K562 (cell line): ENCODE measurements at regions not wholly inside any gene's neighbourhood (a gene's known extent, or its start where the extent isn't known, plus 50 kb on each side); places are given as distances from the start of the nearest gene placed in this dataset.
A peak's percentile ranks its signal among the peaks of the same experiment; 100 is the strongest.

ENCODE experiments used
- ATAC-seq: fragments of 200-7000 bp; cut with Tn5 transposase; 3 replicates; pipeline ENCODE4 v1.9.1; 2020; ENCODE audit warnings: moderate library complexity
- BruUV-seq: library from RNA; stranded (reverse); fragments of 400-500 nt; replicated peaks from 2 replicates; lab custom pipeline; 2021; lab: Mats Ljungman, UMichigan
- CTCF ChIA-PET: fragments of 300-600 bp; formaldehyde crosslinking; extraction: SDS; loops from one replicate; lab custom pipeline; 2021; ENCODE audit warnings: low intra/inter-chr PET ratio; lab: Yijun Ruan, JAX
- POLR2A ChIA-PET: fragments of 300-600, 350-650 bp; sonication (Branson Sonifier 250); formaldehyde crosslinking; extraction: SDS; loops from one replicate; lab custom pipeline; 2021; ENCODE audit warnings: antibody characterized with exemption, inconsistent platforms; lab: Yijun Ruan, JAX
- DNase-seq, 4 experiments: peaks; one replicate each; pipeline versions ENCODE4 v3.0.0 to v3.0.0-alpha.2; 2011 to 2018; ENCODE audit warnings: low spot score in 3 of 4, mixed read lengths in 3 of 4; ENCODE audit errors: extremely low read depth in 1 of 4
- FAIRE-seq: peaks from 2 replicates; lab custom pipeline; 2011; peaks lifted over from hg19 to GRCh38; lab: Jason Lieb, UNC
- H2AFZ ChIP-seq: 2 replicates; pipeline ENCODE4 v1.6.0; 2011; ENCODE audit warnings: low read depth, low read length, control low read depth, inconsistent platforms
- H3K27ac ChIP-seq: fragments of 200-600 bp; 3 replicates; pipeline ENCODE4 v1.8.0; 2011; ENCODE audit warnings: low read depth, mild to moderate bottlenecking, control low read depth, inconsistent platforms, low read length, moderate library complexity, mixed read lengths; ENCODE audit errors: extremely low read depth
- H3K27me3 ChIP-seq, 2 experiments: fragments of 300-600 bp in 1 of 2; 2 replicates in 1 of 2; 3 replicates in 1 of 2; pipeline versions ENCODE4 v1.6.0 to v1.8.0; 2011; ENCODE audit warnings: inconsistent platforms in 2 of 2, low read length in 2 of 2, mild to moderate bottlenecking in 1 of 2, mixed read lengths in 1 of 2, moderate library complexity in 1 of 2; ENCODE audit not compliant: control insufficient read depth in 2 of 2, insufficient read depth in 2 of 2
- H3K36me3 ChIP-seq: fragments of 300-600 bp; 3 replicates; pipeline ENCODE4 v1.8.0; 2011; ENCODE audit warnings: mild to moderate bottlenecking, low read length, inconsistent platforms; ENCODE audit not compliant: control insufficient read depth, insufficient read depth
- H3K4me1 ChIP-seq, 2 experiments: fragments of 200-600 bp in 1 of 2; replicated peaks in 1 of 2; 2 replicates in 1 of 2; 3 replicates in 1 of 2; pipeline versions ENCODE4 v1.5.1 to v1.8.0; 2011; ENCODE audit warnings: inconsistent platforms in 2 of 2, low read length in 2 of 2, mild to moderate bottlenecking in 1 of 2, mixed read lengths in 1 of 2, moderate library complexity in 1 of 2; ENCODE audit not compliant: control insufficient read depth in 2 of 2, insufficient read depth in 2 of 2
- H3K4me2 ChIP-seq: 2 replicates; pipeline ENCODE4 v1.6.1; 2011; ENCODE audit warnings: low read length, control low read depth, inconsistent platforms, mixed read lengths; ENCODE audit not compliant: insufficient read depth
- H3K4me3 ChIP-seq: fragments of 200-600 bp; sonication (generic), shearing (Covaris generic); 2 replicates; pipeline ENCODE4 v1.5.1; 2016; ENCODE audit warnings: control low read depth, inconsistent platforms
- H3K79me2 ChIP-seq: fragments of 200-600 bp; 3 replicates; pipeline ENCODE4 v1.8.0; 2011; ENCODE audit warnings: low read length, inconsistent platforms; ENCODE audit not compliant: control insufficient read depth, insufficient read depth
- H3K9ac ChIP-seq, 2 experiments: 2 replicates each; pipeline versions ENCODE4 v1.6.0 to v1.6.1; 2011; ENCODE audit warnings: low read depth in 2 of 2, low read length in 2 of 2, control low read depth in 1 of 2, inconsistent platforms in 1 of 2, mild to moderate bottlenecking in 1 of 2, mixed read lengths in 1 of 2; ENCODE audit not compliant: insufficient read depth in 1 of 2
- H3K9me1 ChIP-seq: one replicate; pipeline ENCODE4 v1.6.0; 2011; ENCODE audit warnings: inconsistent platforms, mild to moderate bottlenecking, low read length, moderate library complexity; ENCODE audit not compliant: control insufficient read depth, insufficient read depth
- H3K9me3 ChIP-seq: replicated peaks from 2 replicates; pipeline ENCODE4 v1.5.1; 2011; ENCODE audit warnings: low read depth, low read length, inconsistent platforms; ENCODE audit not compliant: control insufficient read depth, insufficient read depth
- H4K20me1 ChIP-seq: replicated peaks from 2 replicates; pipeline ENCODE4 v1.6.1; 2011; ENCODE audit warnings: low read length, inconsistent platforms, mixed read lengths; ENCODE audit not compliant: control insufficient read depth, insufficient read depth
- CHD2 ChIP-seq: IDR thresholded peaks from 2 replicates; pipeline ENCODE4 v1.6.1; 2011; ENCODE audit warnings: low read depth, low read length
- SETDB1 ChIP-seq: IDR thresholded peaks from one replicate; pipeline ENCODE4 v1.6.1; 2012; ENCODE audit warnings: low read length, control low read depth, inconsistent platforms
- SOX6 ChIP-seq: fragments of 450-650 bp; IDR thresholded peaks from 2 replicates; pipeline ENCODE4 v1.6.1; 2014; ENCODE audit warnings: mild to moderate bottlenecking
- U2AF2 ChIP-seq: fragments of 200-400 bp; formaldehyde crosslinking; optimal IDR thresholded peaks from 2 replicates; pipeline ENCODE3; 2017; ENCODE audit warnings: low read depth, mild to moderate bottlenecking, low read length
- ZNF146 ChIP-seq: IDR thresholded peaks from one replicate; pipeline ENCODE4 v1.6.1; 2018; ENCODE audit warnings: missing compliant biosample characterization; ENCODE audit not compliant: unreplicated experiment
- WGBS: fragments of 100-300 bp; shearing (Covaris generic); methylation state at CpG from one replicate; pipeline ENCODE4 v1.1.6; 2016; ENCODE audit warnings: low coverage, mixed read lengths; ENCODE audit not compliant: insufficient coverage; ENCODE audit errors: missing lambda C conversion rate; 5-methylcytosine and 5-hydroxymethylcytosine counted together
- in situ Hi-C: fragments of 300-500 bp; cut with MboI; formaldehyde crosslinking; loops from 4 replicates; pipeline ENCODE4 v1.15.0; 2018; ENCODE audit warnings: inconsistent platforms, mixed read lengths
- intact Hi-C: fragments of 100-400 bp; cut with micrococcal nuclease; formaldehyde crosslinking; loops from 2 replicates; pipeline ENCODE4 v1.14.2; 2022
- TF ChIP-seq, protein P1 (sequence below): fragments of 200-800 bp; sonication (Bioruptor generic); IDR thresholded peaks from 2 replicates; pipeline ENCODE4 v1.6.1; 2017; ENCODE audit warnings: missing genetic modification characterization, missing compliant biosample characterization
- TF ChIP-seq, protein P2 (sequence below): fragments of 450-650 bp; formaldehyde crosslinking; IDR thresholded peaks from 2 replicates; pipeline ENCODE4 v1.4.0; 2020; ENCODE audit warnings: mild to moderate bottlenecking, moderate library complexity

DNA sequence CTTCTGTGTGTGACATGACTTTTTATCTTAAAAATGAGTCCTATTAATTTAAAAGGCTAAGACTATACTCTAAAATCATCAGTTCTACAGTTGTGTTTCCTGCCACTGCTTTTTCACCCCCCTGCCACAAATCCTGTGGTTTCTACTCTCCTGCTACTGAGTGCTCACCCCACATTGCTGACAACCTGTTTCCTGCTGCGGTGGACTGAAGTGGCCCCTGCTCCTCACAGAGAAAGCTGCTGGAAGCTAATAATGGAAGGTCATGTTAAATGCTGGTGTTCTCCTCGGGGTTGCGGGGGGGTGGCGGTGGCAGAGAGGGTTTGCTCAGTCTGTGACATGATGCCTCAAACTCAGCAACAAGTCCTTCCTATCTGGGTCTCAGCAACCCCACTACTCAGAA, 113.2 kb upstream of the INHBA start:
- Histone ChIP-seq H3K4me1 (no peaks in the 10 kb centered on the region), H3K4me2 (no peak overlapping the region), H4K20me1 (no peaks in the 10 kb centered on the region), H3K4me3 (no peak overlapping the region), H3K27me3 (no peaks in the 10 kb centered on the region), H3K36me3 (no peaks in the 10 kb centered on the region), H3K79me2 (no peaks in the 10 kb centered on the region), H3K9me1 (no peaks in the 10 kb centered on the region), H3K27ac (no peak overlapping the region), H3K9me3 (no peaks in the 10 kb centered on the region), H3K9ac (no peak overlapping the region), H2AFZ (no peak overlapping the region)
- CTCF ChIA-PET = no interaction called here
- ATAC-seq (no peak), DNase-seq (no peak), FAIRE-seq (no peak)
- WGBS = 0% methylated on average over 4 of the region's 4 CpGs
- in situ Hi-C loops (no loop called here), intact Hi-C loops (no loop called here)
- TF ChIP-seq, protein P1, sequence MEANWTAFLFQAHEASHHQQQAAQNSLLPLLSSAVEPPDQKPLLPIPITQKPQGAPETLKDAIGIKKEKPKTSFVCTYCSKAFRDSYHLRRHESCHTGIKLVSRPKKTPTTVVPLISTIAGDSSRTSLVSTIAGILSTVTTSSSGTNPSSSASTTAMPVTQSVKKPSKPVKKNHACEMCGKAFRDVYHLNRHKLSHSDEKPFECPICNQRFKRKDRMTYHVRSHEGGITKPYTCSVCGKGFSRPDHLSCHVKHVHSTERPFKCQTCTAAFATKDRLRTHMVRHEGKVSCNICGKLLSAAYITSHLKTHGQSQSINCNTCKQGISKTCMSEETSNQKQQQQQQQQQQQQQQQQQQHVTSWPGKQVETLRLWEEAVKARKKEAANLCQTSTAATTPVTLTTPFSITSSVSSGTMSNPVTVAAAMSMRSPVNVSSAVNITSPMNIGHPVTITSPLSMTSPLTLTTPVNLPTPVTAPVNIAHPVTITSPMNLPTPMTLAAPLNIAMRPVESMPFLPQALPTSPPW = peak; percentile 18; the same call in 1 of the 2 replicates
- no peak for TF ChIP-seq SOX6
- TF ChIP-seq, protein P2, sequence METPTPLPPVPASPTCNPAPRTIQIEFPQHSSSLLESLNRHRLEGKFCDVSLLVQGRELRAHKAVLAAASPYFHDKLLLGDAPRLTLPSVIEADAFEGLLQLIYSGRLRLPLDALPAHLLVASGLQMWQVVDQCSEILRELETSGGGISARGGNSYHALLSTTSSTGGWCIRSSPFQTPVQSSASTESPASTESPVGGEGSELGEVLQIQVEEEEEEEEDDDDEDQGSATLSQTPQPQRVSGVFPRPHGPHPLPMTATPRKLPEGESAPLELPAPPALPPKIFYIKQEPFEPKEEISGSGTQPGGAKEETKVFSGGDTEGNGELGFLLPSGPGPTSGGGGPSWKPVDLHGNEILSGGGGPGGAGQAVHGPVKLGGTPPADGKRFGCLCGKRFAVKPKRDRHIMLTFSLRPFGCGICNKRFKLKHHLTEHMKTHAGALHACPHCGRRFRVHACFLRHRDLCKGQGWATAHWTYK (CRISPR knock-in tag) = peak; percentile 65
- BruUV-seq = no TSS peak
- POLR2A ChIA-PET = no interaction called here

DNA sequence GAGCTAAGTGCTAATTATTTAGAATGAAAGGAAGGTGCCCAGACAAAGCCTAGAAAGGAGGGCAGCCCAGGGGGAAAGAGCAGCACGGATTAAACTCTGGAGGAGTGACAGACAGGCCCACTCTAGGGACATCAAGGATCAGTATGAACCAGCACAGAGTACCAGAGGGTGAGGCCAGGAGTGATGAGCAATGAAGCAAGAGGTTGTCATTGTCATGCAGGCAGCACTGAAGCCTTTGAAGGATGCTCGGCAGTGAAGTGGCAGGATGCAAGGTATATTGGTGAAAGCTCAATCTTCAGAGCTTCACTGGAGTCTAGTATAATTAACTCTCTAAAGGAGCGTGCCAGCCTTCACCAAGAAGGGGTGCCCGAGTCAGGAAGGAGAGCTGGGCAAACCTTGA, 112.0 kb upstream of the INHBA start:
- no peaks in the 10 kb centered on the region for H3K9me3 ChIP-seq
- no peak overlapping the region for H3K4me2 ChIP-seq
- no peaks in the 10 kb centered on the region for H3K36me3 ChIP-seq
- 2% methylated on average over 4 of the region's 4 CpGs for whole genome bisulfite sequencing
- TF ChIP-seq CHD2 (no peak), U2AF2 (no peak), ZNF146 (CRISPR knock-in tag) (no peak), SETDB1 (no peak)
- TF ChIP-seq, all 486 proteins: peak for 0
- H3K9ac ChIP-seq = no peak overlapping the region
- no TSS peak for BruUV-seq
- ChIA-PET CTCF (no interaction called here), POLR2A (no interaction called here)
- ATAC-seq = no peak
- in situ Hi-C loops (no loop called here), intact Hi-C loops (no loop called here)
- H2AFZ ChIP-seq = no peak overlapping the region
- no peaks in the 10 kb centered on the region for H3K9me1 ChIP-seq
- H3K4me3 ChIP-seq = no peak overlapping the region
- H3K79me2 ChIP-seq = no peaks in the 10 kb centered on the region
- H3K27me3 ChIP-seq = no peaks in the 10 kb centered on the region
- H3K27ac ChIP-seq = no peak overlapping the region
- H4K20me1 ChIP-seq = no peaks in the 10 kb centered on the region
- DNase-seq = no peak
- H3K4me1 ChIP-seq = no peaks in the 10 kb centered on the region
- FAIRE-seq = no peak
